ENCODE measurements at regions not wholly inside any gene's neighbourhood (a gene's known extent, or its start where the extent isn't known, plus 50 kb on each side); places are given as distances from the start of the nearest gene placed in this dataset.

- no peak overlapping the region for H3K4me2 ChIP-seq
- H3K79me2 ChIP-seq (replicated peaks; ENCODE audit: insufficient read depth): no peaks in the 10 kb centered on the region
- no peaks in the 10 kb centered on the region for H3K4me1 ChIP-seq (ENCODE audit: insufficient read depth)
- H3K9me2 ChIP-seq (ENCODE audit: insufficient read depth): no peaks in the 10 kb centered on the region
- H3F3A ChIP-seq (replicated peaks; ENCODE audit: low read depth): no peaks in the 10 kb centered on the region
- no peak for TF ChIP-seq CTCF (conservative IDR thresholded peaks at IDR 0.05; ENCODE audit: low read depth in 2 of 2)
- no peak for TF ChIP-seq CREB1 (CRISPR knock-in tag; IDR thresholded peaks at IDR 0.05; ENCODE audit: low read depth)
- TF ChIP-seq ZNF331 (CRISPR knock-in tag; IDR thresholded peaks at IDR 0.05; ENCODE audit: low read depth): no peak
- TF ChIP-seq NANOG (IDR thresholded peaks at IDR 0.05; ENCODE audit: borderline replicate concordance): no peak
- no peak for TF ChIP-seq EZH2 (IDR thresholded peaks at IDR 0.05; ENCODE audit: low read depth, unreplicated experiment)
- TF ChIP-seq POLR2AphosphoS5 (IDR thresholded peaks at IDR 0.05; ENCODE audit: low read depth): no peak
- TF ChIP-seq, protein P1, sequence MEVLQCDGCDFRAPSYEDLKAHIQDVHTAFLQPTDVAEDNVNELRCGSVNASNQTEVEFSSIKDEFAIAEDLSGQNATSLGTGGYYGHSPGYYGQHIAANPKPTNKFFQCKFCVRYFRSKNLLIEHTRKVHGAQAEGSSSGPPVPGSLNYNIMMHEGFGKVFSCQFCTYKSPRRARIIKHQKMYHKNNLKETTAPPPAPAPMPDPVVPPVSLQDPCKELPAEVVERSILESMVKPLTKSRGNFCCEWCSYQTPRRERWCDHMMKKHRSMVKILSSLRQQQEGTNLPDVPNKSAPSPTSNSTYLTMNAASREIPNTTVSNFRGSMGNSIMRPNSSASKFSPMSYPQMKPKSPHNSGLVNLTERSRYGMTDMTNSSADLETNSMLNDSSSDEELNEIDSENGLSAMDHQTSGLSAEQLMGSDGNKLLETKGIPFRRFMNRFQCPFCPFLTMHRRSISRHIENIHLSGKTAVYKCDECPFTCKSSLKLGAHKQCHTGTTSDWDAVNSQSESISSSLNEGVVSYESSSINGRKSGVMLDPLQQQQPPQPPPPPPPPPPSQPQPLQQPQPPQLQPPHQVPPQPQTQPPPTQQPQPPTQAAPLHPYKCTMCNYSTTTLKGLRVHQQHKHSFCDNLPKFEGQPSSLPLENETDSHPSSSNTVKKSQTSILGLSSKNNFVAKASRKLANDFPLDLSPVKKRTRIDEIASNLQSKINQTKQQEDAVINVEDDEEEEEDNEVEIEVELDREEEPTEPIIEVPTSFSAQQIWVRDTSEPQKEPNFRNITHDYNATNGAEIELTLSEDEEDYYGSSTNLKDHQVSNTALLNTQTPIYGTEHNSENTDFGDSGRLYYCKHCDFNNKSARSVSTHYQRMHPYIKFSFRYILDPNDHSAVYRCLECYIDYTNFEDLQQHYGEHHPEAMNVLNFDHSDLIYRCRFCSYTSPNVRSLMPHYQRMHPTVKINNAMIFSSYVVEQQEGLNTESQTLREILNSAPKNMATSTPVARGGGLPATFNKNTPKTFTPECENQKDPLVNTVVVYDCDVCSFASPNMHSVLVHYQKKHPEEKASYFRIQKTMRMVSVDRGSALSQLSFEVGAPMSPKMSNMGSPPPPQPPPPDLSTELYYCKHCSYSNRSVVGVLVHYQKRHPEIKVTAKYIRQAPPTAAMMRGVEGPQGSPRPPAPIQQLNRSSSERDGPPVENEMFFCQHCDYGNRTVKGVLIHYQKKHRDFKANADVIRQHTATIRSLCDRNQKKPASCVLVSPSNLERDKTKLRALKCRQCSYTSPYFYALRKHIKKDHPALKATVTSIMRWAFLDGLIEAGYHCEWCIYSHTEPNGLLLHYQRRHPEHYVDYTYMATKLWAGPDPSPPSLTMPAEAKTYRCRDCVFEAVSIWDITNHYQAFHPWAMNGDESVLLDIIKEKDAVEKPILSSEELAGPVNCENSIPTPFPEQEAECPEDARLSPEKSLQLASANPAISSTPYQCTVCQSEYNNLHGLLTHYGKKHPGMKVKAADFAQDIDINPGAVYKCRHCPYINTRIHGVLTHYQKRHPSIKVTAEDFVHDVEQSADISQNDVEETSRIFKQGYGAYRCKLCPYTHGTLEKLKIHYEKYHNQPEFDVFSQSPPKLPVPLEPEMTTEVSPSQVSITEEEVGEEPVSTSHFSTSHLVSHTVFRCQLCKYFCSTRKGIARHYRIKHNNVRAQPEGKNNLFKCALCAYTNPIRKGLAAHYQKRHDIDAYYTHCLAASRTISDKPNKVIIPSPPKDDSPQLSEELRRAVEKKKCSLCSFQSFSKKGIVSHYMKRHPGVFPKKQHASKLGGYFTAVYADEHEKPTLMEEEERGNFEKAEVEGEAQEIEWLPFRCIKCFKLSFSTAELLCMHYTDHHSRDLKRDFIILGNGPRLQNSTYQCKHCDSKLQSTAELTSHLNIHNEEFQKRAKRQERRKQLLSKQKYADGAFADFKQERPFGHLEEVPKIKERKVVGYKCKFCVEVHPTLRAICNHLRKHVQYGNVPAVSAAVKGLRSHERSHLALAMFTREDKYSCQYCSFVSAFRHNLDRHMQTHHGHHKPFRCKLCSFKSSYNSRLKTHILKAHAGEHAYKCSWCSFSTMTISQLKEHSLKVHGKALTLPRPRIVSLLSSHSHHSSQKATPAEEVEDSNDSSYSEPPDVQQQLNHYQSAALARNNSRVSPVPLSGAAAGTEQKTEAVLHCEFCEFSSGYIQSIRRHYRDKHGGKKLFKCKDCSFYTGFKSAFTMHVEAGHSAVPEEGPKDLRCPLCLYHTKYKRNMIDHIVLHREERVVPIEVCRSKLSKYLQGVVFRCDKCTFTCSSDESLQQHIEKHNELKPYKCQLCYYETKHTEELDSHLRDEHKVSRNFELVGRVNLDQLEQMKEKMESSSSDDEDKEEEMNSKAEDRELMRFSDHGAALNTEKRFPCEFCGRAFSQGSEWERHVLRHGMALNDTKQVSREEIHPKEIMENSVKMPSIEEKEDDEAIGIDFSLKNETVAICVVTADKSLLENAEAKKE (CRISPR knock-in tag; IDR thresholded peaks at IDR 0.05): no peak
- no peak for TF ChIP-seq EZH2phosphoT487 (IDR thresholded peaks at IDR 0.05; ENCODE audit: unreplicated experiment)
- TF ChIP-seq JUNB (IDR thresholded peaks at IDR 0.05; ENCODE audit: unreplicated experiment): no peak
- no peak for TF ChIP-seq ZNF114 (CRISPR knock-in tag; IDR thresholded peaks at IDR 0.05)
- TF ChIP-seq, protein P2, sequence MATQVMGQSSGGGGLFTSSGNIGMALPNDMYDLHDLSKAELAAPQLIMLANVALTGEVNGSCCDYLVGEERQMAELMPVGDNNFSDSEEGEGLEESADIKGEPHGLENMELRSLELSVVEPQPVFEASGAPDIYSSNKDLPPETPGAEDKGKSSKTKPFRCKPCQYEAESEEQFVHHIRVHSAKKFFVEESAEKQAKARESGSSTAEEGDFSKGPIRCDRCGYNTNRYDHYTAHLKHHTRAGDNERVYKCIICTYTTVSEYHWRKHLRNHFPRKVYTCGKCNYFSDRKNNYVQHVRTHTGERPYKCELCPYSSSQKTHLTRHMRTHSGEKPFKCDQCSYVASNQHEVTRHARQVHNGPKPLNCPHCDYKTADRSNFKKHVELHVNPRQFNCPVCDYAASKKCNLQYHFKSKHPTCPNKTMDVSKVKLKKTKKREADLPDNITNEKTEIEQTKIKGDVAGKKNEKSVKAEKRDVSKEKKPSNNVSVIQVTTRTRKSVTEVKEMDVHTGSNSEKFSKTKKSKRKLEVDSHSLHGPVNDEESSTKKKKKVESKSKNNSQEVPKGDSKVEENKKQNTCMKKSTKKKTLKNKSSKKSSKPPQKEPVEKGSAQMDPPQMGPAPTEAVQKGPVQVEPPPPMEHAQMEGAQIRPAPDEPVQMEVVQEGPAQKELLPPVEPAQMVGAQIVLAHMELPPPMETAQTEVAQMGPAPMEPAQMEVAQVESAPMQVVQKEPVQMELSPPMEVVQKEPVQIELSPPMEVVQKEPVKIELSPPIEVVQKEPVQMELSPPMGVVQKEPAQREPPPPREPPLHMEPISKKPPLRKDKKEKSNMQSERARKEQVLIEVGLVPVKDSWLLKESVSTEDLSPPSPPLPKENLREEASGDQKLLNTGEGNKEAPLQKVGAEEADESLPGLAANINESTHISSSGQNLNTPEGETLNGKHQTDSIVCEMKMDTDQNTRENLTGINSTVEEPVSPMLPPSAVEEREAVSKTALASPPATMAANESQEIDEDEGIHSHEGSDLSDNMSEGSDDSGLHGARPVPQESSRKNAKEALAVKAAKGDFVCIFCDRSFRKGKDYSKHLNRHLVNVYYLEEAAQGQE (IDR thresholded peaks at IDR 0.05; ENCODE audit: unreplicated experiment): no peak
- TF ChIP-seq STAT1 (IDR thresholded peaks at IDR 0.05; ENCODE audit: unreplicated experiment): no peak
- H4K20me1 ChIP-seq (replicated peaks; ENCODE audit: insufficient read depth): no peaks in the 10 kb centered on the region
- no peaks in the 10 kb centered on the region for H3K27me3 ChIP-seq (ENCODE audit: insufficient read depth)
- Mint-ChIP-seq H3K36me3 (ENCODE audit: low read depth) (no peaks in the 10 kb centered on the region), H3K4me1 (no peaks in the 10 kb centered on the region), H3K9me3 (no peaks in the 10 kb centered on the region), H3K4me3 (no peak overlapping the region), H3K27me3 (ENCODE audit: insufficient read depth, low read depth, poor library complexity) (peaks cover 5% of the 10 kb centered on the region), H3K27ac (no peak overlapping the region)
- no peak overlapping the region for H3K4me3 ChIP-seq
- H3K27ac ChIP-seq (ENCODE audit: low read depth): no peak overlapping the region
- H2AFZ ChIP-seq: no peak overlapping the region
- DNase-seq (ENCODE audit: low spot score): no peak
- no peak for ATAC-seq
- H3K36me3 ChIP-seq (ENCODE audit: insufficient read depth): no peaks in the 10 kb centered on the region
Measured at GRCh38 chr6:126945150-126945685, 173.3 kb upstream of the RSPO3 start.
